NCI-H2081 (cell line): ENCODE measurements at regions not wholly inside any gene's neighbourhood (a gene's known extent, or its start where the extent isn't known, plus 50 kb on each side); places are given as distances from the start of the nearest gene placed in this dataset.
"Not testable (repeated sequence)": the region's sequence is repeated elsewhere in the genome, so short reads cannot be mapped to it uniquely, and the experiment has no call there.

Experiments used
- DNase-seq, 2 experiments: peaks; one replicate each; lab custom pipeline; 2025; lab: John Stamatoyannopoulos, UW

DNA sequence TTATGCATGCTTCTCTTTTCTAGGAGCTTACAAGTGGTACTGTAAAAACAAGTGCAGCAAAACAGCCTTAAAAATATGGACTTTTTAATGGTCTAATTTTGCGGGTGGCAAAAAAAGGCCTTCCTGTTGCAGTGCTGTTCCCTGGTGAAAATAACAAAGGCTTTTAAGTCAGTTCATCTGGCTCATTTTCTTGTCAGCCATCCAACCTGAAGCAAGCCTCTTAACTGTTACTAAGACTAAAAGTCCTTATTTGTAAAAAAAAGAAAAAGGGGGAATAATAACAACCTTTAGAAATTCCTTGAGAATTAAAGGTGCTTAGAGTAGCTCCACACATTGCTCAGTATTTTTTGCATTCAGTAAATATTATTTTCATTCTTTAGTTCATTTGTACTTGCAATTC, 200.5 kb upstream of the CHORDC1 start:
- DNase-seq = no peak

DNA sequence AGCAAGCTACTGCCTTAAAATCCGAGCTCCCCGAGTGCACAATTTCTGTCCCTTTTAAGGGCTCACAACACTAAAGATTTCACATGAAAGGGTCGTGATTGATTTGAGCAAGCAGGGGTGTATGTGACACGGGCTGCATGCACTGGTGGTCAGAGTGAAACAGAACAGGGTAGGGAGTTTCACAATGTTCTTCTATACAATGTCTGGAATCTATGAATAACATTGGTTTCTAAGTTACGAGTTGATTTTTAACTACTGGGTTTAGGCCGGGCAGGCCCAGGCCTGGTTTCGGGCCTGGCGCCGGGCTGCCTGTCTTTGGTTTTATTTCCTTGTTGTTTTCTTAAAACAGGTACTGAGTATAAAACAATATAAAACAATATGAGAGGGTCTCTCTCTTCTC, 199.9 kb upstream of the CHORDC1 start:
- not testable (repeated sequence) for DNase-seq

DNA sequence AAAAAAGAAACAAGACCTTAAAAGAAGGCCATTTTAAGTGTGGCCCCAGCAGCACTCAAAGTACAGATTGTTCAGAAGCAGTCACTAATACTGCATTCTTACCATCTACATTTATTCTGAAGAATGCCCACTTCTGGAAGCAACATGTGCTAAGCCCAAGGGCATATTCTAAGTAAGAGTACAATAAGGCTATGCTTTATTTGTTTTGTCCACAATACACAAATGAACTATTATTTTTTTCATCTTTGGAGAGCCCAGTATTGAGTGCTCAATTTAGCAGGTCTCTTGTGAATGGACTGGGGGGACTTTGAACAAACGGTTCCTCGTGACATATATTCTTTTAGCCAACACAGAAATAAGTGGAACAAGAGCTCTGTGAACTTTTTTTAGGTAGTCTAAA, 191.4 kb upstream of the CHORDC1 start:
- DNase-seq = no peak

DNA sequence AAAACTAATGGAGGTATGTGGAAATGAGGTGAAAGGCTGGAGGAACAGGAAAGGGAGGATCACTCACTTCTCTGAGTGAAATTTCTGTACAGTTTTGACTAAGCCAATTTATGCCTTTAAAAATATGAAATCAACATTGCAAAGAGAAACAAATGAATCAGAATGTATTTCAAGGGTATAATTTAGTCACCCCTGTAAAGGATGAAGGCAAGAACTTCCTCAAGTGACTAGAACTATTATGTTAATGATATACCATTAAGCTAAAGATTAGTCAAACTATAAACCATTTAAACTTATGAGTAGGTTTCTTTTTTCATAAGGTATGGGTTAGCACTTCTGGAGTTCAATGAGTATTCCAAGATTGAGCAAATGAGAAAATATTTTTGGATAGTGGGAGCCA, 184.5 kb upstream of the CHORDC1 start:
- no peak for DNase-seq

DNA sequence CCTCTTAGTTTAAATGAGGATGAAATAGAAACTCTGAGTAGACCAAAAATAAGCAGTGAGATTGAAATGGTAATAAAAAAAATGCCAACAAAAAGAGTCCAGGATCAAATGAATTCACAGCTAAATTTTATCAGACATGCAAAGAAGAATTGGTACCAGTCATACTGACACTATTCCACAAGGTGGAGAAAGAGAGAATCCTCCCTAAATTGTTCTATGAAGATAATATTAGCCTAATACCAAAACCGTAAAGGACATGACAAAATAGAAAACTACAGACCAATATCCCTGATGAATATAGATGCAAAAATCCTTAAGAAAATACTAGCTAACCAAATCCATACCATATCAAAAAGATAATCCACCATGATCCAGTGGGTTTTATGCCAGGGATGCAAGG, 169.8 kb upstream of the CHORDC1 start:
- DNase-seq = no peak

DNA sequence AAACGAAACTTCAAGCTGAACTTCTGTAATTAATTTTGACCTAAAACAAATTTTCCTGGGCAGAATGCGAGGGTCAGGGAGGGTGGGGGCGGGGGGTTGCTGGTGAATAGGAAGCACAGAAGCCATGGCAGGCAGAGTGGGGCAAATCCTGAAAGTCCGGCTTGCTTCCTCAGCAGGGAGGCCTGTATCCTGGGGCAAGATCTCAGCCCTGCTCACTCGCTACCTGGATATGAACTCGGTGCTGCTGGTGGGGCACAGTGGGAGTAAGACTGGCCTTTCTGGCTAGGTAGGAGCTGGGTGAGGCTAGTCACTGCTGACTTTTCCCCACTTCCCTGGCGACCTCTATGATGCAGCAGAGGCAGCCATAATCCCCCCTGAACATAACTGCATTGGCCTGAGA, 168.9 kb upstream of the CHORDC1 start:
- no peak for DNase-seq

DNA sequence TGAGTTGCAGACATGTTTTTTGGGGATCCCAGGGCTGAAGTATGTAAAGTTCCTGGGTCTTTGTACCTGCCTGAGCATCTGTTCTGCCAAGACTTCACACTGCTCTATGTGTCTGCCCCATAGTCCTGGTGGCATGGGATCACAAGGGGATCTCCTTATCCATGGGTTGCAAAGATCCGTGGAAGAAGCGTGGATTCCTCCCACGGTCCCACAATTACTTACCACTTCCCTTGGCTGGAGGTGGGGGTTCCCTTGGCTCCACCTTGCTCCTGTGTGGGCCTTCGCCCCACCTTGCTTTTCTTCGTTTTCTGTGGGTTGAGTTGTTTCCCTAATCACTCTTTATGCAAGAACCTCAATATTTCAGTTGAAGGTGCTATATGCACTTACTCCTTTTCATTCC, 157.4 kb upstream of the CHORDC1 start:
- no peak for DNase-seq

DNA sequence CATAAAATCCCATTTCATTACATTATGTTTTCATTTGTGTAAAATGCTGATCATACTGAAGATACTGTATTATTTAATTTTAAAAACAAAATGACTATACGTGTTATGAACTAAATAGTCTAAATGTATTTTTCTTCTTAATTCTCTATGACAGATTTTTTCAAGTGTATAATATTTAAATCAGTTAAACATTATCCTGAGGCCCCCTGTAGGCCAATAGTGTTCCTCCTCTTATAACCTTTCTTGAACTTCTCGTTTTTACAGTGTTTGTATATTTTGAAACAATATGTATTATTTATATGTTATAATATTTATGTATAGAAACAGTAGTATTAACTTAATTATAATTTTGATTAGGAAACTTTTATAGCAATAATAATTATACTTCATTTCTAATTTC, 151.1 kb upstream of the CHORDC1 start:
- no peak for DNase-seq

DNA sequence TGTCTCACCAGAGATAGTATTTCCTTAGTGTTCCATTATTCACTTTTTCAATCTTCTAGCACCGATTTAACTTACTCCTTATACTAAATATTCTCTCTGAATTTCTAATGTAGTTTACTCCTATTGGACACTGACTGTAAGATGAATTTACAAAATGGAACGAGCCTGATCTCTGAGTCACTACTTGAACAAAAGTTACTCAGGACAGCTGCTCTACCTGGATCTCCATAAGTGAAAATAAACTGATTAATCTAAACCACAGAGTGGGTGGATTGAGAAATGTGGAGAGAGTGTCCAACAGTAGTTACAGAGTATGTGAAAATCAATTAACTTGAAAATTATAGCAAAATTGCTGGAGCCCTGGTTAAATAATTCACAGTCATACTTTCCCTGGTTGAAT, 141.7 kb upstream of the CHORDC1 start:
- no peak for DNase-seq

DNA sequence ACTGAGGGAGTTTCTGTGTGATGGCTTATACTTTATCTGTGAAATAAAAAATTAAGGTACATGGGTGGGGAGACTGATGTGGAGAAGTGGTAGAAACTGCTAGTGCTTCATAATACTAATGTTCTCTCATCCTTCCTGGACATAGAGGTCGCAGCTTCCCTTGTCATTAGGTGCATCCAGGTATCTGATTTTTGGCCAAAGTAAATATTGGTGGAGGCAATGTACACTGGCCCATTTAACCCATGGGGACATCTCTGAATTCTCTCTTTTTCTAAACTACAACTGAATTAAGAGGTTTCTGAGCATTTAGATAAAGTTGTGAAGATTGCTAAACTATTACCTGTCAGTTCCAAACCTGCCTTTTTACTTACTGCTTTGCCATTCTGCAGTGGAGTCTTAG, 140.9 kb upstream of the CHORDC1 start:
- no peak for DNase-seq

DNA sequence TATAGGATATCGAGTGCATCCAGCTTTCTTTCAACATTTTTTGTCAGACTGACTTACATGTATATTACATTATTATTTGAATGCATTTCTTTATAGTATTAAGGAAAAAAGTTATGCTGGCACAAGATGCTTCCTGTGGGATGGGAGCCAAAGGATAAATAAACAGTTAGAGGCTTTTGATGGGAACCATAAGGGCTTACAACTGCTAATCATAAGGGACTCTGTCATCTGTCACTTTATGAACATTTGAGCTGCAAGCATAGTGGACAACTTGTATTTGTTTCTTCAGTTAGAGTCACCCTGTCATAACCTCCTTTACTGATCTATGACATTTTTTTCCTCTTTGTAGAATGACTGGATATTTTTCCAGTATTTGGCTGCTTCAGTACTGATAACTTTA, 132.4 kb upstream of the CHORDC1 start:
- DNase-seq = no peak

DNA sequence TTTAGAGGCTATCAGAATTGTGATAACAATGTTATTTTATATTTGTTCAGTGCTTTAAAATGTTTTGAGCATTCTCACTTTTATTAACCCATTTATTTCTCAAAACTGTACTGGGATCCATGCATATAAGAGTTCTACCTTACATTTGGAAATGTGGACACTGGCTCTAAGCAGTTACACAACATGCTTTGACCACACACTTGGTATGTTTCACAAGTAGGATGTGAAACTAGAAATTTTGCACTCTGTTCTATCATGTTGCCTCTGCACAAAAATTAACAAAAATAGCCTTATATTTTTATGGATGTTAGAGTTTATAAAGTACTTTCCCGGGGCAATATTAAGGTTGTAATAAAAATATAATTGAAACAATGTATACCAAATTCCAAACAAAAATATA, 126.9 kb upstream of the CHORDC1 start:
- no peak for DNase-seq

DNA sequence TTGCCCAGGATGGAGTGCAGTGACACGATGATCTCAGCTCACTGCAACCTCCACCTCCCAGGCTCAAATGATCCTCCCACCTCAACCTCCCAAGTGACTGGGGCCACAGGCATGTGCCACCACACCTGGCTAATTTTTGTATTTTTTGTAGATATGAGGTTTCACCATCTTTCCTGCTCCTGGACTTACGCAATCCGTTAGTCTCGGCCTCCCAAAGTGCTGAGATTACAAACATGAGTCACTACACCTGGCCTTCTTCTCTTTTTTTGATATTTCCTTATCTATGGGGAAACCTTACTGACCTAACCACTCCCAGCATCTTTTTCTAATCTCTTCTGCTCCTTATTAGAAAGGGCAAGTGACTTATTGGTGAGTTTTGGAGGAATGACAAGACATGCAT, 121.7 kb upstream of the CHORDC1 start:
- DNase-seq = no peak

DNA sequence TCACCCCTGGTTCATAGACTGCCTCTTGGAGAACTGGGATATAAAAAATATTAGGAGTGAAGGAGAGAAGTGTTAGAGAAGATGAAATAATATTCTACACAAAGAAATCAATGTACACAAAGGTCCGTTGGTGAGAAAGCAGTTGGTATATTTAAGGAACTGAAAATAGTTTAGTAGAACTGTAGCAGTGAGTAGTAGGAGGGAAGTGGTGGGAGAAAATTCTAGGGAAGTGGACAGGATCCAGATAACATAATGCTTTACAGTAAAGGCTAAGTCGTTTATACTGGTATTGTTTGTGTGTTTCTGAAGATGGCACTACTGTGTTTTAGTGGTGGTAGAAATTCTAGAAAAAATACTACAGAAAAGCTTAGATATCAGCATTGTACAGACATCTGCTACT, 120.8 kb upstream of the CHORDC1 start:
- no peak for DNase-seq

DNA sequence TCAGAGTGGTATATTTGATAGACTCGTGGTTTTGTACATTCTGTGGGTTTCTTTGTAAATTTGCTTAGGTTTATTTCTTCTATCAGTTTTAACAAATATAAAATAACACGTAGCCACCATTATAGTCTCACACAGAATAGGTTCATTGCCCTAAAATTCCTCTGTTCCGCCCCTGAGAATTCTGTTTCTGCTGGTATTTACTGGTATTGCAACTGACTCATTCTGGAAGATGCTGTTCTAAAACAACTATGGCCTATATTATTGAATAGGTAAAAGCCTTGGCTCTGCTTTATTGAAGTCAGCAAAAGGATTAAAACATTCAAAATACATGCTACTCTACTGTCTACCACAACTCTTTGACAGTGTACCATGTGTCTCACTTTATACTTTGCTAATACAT, 119.1 kb upstream of the CHORDC1 start:
- no peak for DNase-seq

DNA sequence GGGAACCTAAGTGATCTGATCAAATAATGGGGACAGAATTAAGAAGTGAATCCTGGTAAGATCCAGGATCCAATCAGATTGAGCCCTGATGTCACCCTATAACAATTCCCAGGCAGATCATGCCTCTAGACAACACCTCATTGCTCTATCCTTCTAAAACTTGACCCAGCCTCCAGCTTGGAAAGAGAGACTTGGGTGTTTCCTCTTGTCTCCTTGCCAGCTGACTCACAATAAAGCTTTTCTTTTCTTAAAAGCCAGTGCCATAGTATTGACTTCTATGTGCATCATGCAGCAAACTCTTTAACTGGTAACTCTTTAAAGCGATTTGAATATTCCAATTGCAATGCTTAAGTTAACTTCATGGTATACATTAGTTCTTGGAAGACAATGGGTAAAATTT, 109.6 kb upstream of the CHORDC1 start:
- DNase-seq = no peak

DNA sequence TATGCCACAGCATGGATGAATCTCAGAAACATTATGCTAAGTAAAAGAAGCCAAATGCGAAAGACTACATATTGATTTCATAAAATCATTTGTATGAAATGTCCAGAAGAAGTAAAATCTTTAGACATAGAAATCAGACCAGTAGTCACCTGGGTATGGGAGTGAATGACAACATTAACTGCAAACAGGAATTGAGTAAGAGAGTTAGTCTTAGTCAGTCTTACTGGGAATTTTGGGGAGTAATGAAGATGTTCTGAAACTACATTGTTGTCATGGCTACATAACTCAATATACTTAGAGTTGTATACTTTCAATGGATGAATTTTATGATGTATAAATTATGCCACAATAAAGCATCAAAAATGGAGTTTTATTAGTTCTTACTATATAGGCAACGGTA, 107.8 kb upstream of the CHORDC1 start:
- no peak for DNase-seq

DNA sequence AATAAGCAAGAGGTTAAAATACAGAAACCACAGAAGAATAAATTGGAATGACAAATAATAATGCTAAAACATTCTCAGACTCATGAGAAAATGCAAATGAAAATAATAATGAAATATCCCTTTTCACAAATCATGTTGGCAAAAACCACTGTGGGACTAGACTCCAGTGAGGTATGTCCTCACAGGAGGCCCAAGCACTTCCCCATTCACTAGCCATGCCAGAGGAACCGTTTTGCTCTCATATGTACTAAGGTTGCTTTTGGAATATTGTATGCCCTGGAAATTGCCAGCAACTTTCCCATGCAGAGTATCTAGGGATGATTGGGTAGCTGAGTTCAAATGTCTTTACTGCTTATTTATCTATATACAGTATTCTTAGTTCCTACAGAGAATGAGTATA, 106.2 kb upstream of the CHORDC1 start:
- DNase-seq = no peak

DNA sequence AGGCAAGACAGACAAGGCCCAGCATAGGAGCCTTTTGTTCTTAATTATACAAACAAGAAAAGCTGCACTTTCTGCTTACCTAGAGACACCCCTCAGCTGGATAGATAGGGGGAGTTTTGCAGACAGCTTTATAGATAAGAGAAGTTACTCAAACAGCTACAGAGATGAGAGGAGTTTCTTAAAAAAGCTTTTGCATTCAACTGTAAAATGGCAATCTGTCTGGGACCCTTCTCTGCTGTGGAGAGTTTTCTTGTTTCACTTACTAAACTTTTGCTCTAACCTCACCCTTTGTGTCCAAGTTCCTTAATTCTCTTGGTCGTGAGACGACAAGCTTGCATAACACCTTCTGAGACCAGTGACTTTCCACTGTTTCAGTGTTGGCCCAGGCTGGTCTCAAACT, 103.8 kb upstream of the CHORDC1 start:
- DNase-seq = no peak

DNA sequence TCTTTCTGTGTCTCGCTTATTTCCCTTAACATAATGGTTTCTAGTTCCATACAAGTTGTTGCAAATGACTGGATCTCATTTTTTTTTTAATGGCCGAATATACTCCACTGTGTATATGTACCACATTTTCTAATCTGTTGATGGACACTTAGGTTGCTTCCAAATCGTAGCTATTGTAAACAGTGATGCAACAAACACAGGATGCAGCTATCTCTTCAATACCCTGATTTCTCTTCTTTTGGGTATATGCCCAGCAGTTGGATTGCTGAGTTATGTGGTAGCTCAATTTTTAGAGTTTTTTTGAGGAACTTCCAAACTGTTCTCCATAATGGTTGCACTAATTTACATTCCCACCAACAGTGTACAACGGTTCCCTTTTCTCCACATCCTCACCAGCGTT, 100.4 kb upstream of the CHORDC1 start:
- no peak for DNase-seq

DNA sequence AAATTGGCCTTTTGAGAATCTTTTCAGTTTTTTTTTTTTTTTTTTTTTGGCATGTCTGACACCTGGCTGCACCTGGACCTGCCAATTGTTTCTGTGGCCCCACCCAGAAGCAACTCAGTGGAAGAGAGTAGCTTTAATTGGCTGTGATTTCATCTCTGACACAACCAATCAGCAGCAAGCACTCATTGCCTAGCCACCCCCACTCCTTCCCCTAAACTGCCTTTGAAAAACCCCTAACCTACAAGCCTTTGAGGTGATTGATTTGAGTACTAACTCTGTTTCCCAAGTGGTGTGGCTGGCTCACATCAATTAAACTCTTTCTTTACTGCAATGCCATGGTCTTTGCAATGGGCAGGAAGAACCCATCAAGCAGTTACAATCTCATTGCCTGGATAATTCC, 98.2 kb upstream of the CHORDC1 start:
- DNase-seq = no peak

DNA sequence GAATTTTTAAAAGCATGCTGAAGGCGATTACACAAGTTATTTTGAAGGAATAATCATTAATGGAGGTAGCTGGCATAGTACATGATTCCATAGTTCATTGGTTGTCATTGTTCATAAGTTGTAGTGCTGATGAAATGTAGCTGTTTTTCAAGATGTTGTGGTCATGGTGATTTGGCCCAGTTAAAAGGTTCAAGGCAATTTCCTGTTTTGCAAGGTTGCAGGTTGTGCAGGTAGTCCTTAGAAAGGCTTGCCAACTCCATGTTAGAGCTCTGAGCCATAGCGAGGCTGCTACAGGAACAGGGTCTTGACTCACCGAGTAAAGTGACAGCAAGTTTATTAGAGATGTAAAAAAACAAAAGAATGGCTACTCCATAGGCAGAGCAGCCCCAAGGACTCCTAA, 95.8 kb upstream of the CHORDC1 start:
- no peak for DNase-seq

DNA sequence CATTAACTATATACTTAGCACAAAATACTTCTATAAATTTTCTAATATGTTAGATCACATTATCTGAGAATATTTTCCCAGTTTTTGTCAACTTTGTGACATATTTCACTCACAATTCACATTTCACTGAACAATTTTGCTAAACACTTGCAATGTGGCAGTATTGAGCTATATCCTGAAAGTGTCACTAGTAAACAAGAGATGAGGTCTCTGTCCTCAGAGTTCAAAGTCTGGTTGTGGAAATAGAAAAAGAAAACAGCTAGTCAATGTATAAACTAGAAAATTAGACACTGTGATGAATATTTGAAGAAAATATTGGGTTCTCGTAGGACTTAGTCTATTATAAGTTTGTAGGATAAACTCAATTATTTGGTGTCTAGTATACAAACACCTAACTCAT, 87.4 kb upstream of the CHORDC1 start:
- no peak for DNase-seq

DNA sequence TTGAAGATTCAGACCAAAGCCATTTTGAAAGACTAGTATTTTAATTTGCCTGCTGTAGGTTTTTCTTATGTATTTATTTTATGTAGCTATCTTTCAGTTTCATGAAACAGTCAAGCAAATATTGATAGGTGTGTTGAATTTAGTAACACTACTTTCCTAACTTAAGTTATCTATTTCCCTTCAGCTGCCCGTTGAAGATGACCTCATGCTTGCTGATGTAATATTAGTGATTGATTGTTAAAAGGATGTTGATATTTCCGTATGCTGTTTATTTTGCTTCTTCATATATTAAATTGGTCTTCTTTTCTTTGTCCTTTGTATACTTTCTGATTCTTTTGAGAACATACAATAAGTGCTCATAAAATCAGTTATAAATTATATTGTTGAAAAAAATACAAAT, 86.8 kb upstream of the CHORDC1 start:
- no peak for DNase-seq

DNA sequence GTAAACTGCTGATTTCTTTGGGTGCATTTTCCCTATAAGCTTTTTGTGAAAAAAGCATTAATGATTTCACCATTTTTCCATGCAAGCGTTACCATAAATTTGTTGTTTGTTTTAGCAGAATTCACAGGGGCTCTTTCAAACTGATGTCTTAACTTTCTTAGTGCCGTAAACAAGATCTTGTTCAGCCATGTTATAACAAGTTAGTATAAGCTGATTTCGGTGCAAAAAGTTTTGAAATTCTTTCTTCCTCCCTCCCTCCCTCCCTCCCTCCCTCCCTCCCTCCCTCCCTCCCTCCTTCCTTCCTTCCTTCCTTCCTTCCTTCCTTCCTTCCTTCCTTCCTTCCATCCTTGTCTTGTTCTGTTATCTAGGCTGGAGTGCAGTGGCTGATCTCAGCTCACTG, 71.7 kb upstream of the CHORDC1 start:
- no peak for DNase-seq
